ENCODE measurements at regions not wholly inside any gene's neighbourhood (a gene's known extent, or its start where the extent isn't known, plus 50 kb on each side); places are given as distances from the start of the nearest gene placed in this dataset.
"Not testable (repeated sequence)": the region's sequence is repeated elsewhere in the genome, so short reads cannot be mapped to it uniquely, and the experiment has no call there.

DNA sequence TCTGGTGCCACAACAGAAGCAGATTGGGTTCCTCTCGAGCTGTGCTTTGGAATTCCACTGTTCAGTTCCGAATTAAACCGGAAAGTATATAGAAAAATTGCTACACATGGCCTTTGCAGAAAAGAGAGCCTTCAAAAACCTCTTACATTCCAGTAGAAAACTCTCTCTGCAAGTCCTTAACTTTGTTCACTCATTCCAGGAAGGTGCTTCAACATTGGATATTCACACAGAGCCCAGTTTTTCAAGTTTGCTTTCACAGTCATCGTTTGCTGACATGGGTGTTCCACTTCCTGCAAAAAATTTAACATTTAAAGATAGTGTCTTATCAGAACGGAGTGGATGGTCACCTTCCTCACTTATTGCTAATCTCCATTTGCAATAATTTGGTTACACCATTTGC lies 93.7 kb downstream of the PPIAL4C start:
- not testable (repeated sequence) for TF ChIP-seq CTCF (IDR thresholded peaks at IDR 0.05); NFATC4 (CRISPR knock-in tag; IDR thresholded peaks at IDR 0.05); ELF4 (CRISPR knock-in tag; IDR thresholded peaks at IDR 0.05; ENCODE audit: low read depth); CREM (CRISPR knock-in tag; IDR thresholded peaks at IDR 0.05); FOXK1 (CRISPR knock-in tag; IDR thresholded peaks at IDR 0.05)
